ENCODE measurements at regions not wholly inside any gene's neighbourhood (a gene's known extent, or its start where the extent isn't known, plus 50 kb on each side); places are given as distances from the start of the nearest gene placed in this dataset.

DNA sequence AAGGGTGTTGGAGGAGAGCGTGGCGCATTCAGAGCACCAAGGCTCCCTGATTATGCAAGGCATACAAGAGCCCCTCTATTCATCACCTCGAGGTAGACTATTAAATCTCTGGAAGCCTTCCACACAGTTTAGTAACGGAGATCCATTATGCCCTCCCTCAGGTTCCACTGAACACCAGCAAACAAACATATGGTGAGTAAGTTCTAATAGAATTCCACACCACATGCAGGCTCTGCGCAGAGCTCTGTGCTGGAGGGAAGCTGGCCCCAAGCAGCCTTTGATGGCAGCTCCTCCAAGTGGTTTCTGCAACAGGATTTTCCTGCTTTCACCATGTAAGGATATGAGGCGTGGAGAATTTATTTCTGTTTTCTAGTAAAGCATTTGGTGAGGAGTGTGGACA, 238.6 kb downstream of the C1D start:
- Mint-ChIP-seq H3K36me3 (ENCODE audit: low read depth) (no peaks in the 10 kb centered on the region), H3K9me3 (no peaks in the 10 kb centered on the region), H3K4me1 (no peaks in the 10 kb centered on the region), H3K4me3 (no peak overlapping the region), H3K27me3 (no peaks in the 10 kb centered on the region), H3K27ac (no peak overlapping the region)
- ATAC-seq (replicated peaks): no peak

DNA sequence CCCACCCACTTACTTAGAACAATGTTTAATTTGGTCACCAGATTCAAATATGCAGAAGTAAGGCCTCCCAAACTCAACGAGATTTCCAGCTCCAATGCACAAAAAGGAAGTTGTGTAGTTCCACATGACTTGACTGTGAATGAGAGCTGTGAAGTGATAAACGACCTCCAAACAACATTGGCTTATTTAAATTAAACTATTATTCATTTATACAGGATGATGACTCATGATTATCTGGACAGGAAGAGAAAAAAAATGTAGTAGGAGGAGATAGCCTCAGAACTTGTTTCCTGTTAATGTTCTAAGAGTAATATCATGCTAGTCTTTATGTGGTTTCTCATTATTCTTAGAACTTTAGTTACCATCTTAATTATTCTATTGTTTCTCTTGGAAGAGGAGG, 237.3 kb downstream of the C1D start:
- H3K27me3 Mint-ChIP-seq: no peaks in the 10 kb centered on the region
- ATAC-seq (replicated peaks): no peak
- no peaks in the 10 kb centered on the region for H3K9me3 Mint-ChIP-seq
- H3K4me1 Mint-ChIP-seq: no peaks in the 10 kb centered on the region
- H3K27ac Mint-ChIP-seq: no peak overlapping the region
- no peaks in the 10 kb centered on the region for H3K36me3 Mint-ChIP-seq (ENCODE audit: low read depth)
- no peak overlapping the region for H3K4me3 Mint-ChIP-seq

DNA sequence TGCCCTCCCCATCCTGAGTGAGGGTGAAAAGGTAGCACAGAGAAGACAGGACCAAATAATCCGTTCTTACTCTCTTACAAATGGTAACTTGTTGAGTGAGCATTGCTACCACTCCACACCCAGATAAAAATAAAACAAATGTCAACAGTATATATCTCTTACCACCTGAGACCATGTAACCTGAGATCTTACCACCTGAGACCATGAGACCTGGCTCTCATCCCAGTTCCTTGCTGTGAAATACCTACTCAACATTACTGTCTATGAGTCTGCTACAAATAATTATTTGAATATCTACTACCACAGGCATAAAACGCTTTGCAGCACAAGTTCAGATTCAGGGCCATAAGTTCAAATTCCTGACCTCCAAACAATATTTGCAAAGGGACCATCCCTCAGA, 234.7 kb downstream of the C1D start:
- no peak for ATAC-seq (replicated peaks)
- H3K27me3 Mint-ChIP-seq: peaks cover 4% of the 10 kb centered on the region
- no peaks in the 10 kb centered on the region for H3K9me3 Mint-ChIP-seq
- no peaks in the 10 kb centered on the region for H3K4me1 Mint-ChIP-seq
- no peaks in the 10 kb centered on the region for H3K36me3 Mint-ChIP-seq (ENCODE audit: low read depth)
- no peak overlapping the region for H3K27ac Mint-ChIP-seq
- no peak overlapping the region for H3K4me3 Mint-ChIP-seq

DNA sequence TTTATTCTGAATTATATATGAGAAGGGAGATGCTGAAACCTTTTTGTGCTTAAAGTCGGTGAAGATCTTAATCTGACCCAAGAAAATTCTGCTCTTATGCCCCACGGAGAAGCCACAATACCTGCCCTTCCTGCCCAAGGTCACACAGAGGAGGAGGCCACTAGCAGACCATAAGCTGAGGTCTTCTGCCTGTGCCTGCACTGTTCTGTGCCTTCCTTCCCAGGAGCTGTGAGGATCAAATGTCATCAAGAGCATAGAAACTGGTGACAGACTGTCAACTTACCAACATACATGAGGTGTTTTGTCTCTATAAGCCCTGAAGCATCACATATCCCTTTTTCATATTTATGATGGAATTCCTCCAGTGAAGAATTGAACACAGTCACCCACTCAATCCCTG, 233.3 kb downstream of the C1D start:
- Mint-ChIP-seq H3K36me3 (ENCODE audit: low read depth) (no peaks in the 10 kb centered on the region), H3K27ac (no peak overlapping the region), H3K4me1 (no peaks in the 10 kb centered on the region), H3K27me3 (peaks cover 7% of the 10 kb centered on the region), H3K9me3 (no peaks in the 10 kb centered on the region), H3K4me3 (no peak overlapping the region)
- no peak for ATAC-seq (replicated peaks)

DNA sequence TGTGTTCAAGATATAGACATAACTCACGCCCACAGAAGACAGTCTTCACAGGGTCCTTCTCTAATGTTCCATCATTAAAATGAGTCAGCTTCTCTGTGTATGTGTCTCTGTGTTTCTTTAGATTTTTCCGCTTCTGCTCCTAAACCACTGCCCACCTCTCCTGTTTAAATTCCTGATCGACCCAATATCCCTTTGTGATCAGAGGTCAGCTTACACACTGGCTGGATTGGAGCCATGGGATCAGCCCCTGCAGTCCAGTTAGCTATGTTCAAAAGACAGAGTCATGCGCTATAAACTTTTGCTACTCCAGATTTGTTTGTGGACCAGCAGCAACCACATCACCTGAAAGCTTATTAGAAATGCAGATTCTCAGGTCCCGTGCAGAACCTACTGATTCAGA, 229.2 kb downstream of the C1D start:
- Mint-ChIP-seq H3K36me3 (ENCODE audit: low read depth) (no peaks in the 10 kb centered on the region), H3K4me1 (no peaks in the 10 kb centered on the region), H3K9me3 (no peaks in the 10 kb centered on the region), H3K27me3 (peaks cover 10% of the 10 kb centered on the region), H3K4me3 (no peak overlapping the region), H3K27ac (no peak overlapping the region)
- no peak for ATAC-seq (replicated peaks)

DNA sequence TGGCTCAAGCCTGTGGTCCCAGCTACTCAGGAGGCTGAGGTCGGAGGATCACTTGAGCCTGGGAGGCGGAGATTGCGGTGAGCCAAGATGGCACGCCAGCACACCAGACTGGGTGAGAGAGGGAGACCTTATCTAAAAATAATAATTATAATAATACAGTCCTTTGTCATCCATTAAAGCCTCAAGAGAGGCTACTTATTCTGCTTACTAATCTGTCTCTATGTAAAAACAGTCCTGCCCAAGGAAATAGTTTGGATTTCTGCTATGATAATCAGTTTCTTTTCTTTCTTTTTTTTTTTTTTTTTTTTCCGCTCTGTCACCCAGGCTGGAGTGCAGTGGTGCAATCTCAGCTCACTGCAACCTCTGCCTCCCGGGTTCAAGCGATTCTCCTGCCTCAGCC, 228.3 kb downstream of the C1D start:
- H3K4me3 Mint-ChIP-seq: no peak overlapping the region
- no peak overlapping the region for H3K27ac Mint-ChIP-seq
- H3K9me3 Mint-ChIP-seq: no peaks in the 10 kb centered on the region
- no peaks in the 10 kb centered on the region for H3K4me1 Mint-ChIP-seq
- H3K36me3 Mint-ChIP-seq (ENCODE audit: low read depth): no peaks in the 10 kb centered on the region
- peaks cover 10% of the 10 kb centered on the region for H3K27me3 Mint-ChIP-seq
- no peak for ATAC-seq (replicated peaks)

DNA sequence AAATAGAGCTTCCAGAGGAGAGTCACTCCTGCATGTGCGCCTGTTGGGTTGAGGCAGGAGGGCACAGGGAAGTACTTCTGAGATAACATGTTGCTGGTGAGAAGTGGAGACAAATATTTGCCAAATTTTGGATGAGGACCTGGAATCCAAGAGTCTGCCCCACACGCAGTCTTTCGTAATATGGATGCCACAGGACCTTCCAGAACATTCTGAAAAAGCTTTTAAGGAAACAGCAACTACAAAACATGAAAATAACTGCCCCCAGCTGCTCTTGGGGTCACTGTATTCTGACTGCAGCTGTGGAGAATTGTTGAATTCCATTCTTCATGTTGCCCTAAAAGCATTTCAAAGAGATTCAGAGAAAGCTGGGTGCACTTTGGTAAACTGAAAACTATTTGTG, 227.5 kb downstream of the C1D start:
- Mint-ChIP-seq H3K27me3 (peaks cover 10% of the 10 kb centered on the region), H3K4me3 (no peak overlapping the region), H3K9me3 (no peaks in the 10 kb centered on the region), H3K36me3 (ENCODE audit: low read depth) (no peaks in the 10 kb centered on the region), H3K4me1 (no peaks in the 10 kb centered on the region), H3K27ac (no peak overlapping the region)
- ATAC-seq (replicated peaks): no peak

DNA sequence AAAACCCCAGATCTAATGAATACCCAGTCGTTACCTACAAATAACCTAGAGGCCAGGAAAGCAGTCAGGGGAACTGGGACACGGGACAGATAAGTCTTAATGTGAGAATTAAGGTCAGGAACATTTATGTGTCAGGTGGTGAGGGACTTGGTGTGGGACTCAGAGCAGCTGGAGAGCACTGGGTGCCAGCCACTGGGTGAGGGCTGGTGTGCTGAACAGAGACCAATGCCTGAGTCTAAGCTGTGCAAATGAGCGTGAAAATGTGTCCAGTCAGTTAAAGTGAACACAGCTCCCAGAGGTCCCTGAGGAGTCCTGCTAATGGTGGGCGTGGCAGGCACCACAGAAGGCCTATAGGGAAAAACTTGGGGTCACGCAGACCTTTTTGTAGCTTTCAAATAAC, 225.9 kb downstream of the C1D start:
- Mint-ChIP-seq H3K27me3 (peaks cover 6% of the 10 kb centered on the region), H3K9me3 (no peaks in the 10 kb centered on the region), H3K4me3 (no peak overlapping the region), H3K27ac (no peak overlapping the region), H3K4me1 (no peaks in the 10 kb centered on the region), H3K36me3 (ENCODE audit: low read depth) (no peaks in the 10 kb centered on the region)
- ATAC-seq (replicated peaks): no peak

DNA sequence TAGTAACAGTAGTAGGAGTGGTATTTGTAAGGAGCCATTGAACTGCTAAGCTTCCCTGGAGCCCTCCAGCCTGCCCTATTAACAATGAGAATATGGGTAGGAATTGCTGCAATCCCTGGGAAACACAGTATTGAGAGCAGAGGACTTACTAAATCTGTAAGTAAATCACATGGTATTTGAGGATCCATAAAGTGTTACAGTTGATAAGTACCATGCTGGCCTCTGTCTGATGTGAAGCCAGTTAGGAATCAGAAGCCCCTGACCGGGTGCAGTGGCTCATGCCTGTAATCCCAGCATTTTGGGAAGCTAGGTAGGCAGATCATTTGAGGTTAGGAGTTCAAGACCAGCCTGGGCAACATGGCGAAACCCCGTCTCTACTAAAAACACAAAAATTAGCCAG, 224.6 kb downstream of the C1D start:
- Mint-ChIP-seq H3K27ac (no peak overlapping the region), H3K36me3 (ENCODE audit: low read depth) (no peaks in the 10 kb centered on the region), H3K9me3 (no peaks in the 10 kb centered on the region), H3K4me1 (no peaks in the 10 kb centered on the region), H3K27me3 (peaks cover 14% of the 10 kb centered on the region), H3K4me3 (no peak overlapping the region)
- no peak for ATAC-seq (replicated peaks)

DNA sequence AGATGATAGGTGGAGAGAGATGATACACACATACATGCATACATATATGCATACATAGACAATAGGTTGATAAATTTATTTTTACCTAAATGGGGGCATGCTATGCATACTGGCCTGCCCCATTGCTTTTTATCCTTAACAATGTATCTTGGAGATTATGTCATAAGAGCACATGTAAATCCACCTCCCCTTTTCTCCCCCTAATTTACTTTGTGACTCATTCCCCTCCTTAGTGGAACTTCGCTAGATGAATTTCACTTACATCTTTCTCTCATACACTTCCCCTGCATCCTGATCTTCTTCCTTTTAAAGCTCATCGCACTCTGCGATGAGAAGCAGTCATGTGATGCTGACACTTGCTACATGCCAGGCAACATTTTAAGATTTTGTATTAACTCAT, 223.6 kb downstream of the C1D start:
- Mint-ChIP-seq H3K9me3 (no peaks in the 10 kb centered on the region), H3K36me3 (ENCODE audit: low read depth) (no peaks in the 10 kb centered on the region), H3K27me3 (peaks cover 19% of the 10 kb centered on the region), H3K4me1 (no peaks in the 10 kb centered on the region), H3K4me3 (no peak overlapping the region), H3K27ac (no peak overlapping the region)
- ATAC-seq (replicated peaks): no peak

DNA sequence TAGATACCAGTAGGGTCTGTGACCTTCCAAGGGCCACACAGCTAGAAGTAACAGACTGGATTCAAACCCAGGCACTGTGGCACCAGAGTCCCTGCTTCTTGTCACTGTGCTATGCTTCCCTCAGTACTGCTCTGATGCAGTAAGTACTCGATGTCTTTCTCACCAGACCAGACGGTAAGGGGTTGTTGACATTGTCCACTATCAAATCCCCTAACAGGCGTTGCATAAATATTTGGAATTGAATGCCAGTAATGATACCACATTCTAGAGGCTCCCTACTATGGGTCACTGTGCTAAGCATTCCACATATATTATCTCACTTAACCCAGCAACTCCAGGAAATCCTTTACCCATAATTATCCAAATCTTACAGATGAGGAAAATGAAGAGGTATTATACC, 223.1 kb downstream of the C1D start:
- Mint-ChIP-seq H3K27me3 (peaks cover 23% of the 10 kb centered on the region), H3K36me3 (ENCODE audit: low read depth) (no peaks in the 10 kb centered on the region), H3K27ac (no peak overlapping the region), H3K9me3 (no peaks in the 10 kb centered on the region), H3K4me3 (no peak overlapping the region), H3K4me1 (no peaks in the 10 kb centered on the region)
- no peak for ATAC-seq (replicated peaks)

DNA sequence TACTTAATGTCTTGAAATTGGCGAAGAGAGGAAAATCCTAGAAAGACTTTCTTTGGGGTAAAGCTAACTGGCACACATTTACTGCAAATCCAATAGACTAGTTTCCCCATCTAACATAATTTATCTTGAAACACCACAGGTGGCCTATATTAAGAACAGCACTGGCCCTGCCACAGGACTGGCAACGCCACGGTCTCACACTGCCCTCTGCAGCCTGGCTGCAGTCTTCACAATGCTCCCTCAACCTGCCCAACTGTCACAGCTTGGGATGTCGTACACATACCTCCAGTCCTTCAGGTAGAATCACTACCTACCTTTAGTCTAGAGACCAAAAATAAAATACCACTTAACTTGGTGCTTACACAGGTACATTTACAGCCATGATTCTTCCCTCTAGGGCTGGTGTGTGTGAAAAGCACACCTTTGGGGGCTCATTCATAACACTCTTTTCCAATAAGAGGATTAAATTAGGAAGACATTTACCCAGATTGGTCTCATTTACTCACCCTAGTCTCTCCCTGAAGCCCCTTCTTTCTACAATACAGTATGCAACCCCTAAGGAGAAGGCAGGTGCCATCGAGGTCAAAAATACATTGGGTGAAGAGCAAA, 222.2 kb downstream of the C1D start:
- H3K27me3 Mint-ChIP-seq: peaks cover 24% of the 10 kb centered on the region
- peak; percentile 55 for ATAC-seq (replicated peaks)
- H3K36me3 Mint-ChIP-seq (ENCODE audit: low read depth): no peaks in the 10 kb centered on the region
- no peak overlapping the region for H3K4me3 Mint-ChIP-seq
- H3K9me3 Mint-ChIP-seq: no peaks in the 10 kb centered on the region
- H3K4me1 Mint-ChIP-seq: no peaks in the 10 kb centered on the region
- H3K27ac Mint-ChIP-seq: no peak overlapping the region

DNA sequence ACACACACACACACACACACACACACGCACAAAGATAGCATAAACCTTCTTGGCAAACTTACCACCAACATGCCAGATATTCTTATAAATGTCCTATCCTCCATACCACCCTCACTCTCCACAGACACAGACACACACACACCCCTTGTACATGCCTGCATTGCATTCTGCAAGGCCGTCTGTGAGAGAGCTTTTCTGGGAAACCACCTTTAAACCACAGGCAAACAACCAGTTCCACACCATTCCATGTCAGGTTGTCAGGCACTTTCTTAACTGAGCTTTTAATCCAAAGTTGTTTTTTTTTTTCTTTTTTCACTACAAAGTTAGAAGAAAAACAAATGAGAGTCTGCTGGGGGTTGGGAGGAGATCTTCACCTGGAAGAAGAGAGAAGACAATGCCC, 221.1 kb downstream of the C1D start:
- H3K4me1 Mint-ChIP-seq: no peaks in the 10 kb centered on the region
- no peaks in the 10 kb centered on the region for H3K9me3 Mint-ChIP-seq
- no peak for ATAC-seq (replicated peaks)

DNA sequence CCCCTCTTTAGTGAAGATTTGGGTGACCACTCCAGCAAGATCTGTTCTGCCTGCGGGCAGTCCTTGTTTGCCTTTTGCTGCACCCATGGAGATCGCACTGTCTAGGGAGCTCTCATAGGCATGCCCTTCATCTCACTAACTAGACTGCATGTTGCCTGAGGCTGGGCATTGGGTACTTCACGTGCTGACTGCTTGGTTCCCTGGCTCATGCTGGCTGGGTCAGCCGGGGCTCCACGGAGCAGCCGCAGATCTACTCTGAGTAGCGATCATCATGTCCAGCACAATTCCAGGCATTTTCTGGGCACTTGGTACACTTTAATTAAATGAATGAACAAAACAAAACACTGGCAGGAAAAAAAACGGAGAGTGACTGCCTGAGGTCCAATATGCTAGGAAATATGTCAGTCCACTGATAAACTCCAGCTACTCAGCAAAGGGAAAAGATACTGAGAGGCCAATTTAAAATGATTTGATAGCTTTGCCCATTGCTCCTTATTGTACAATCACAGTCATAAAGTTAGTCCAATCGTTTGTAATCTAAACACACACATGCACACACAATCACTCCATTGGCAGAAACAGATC, 220.3 kb downstream of the C1D start:
- H3K27me3 Mint-ChIP-seq: peaks cover 21% of the 10 kb centered on the region
- H3K4me3 Mint-ChIP-seq: no peak overlapping the region
- no peak for ATAC-seq (replicated peaks)
- H3K36me3 Mint-ChIP-seq (ENCODE audit: low read depth): no peaks in the 10 kb centered on the region
- no peak overlapping the region for H3K27ac Mint-ChIP-seq
- H3K4me1 Mint-ChIP-seq: no peaks in the 10 kb centered on the region
- H3K9me3 Mint-ChIP-seq: no peaks in the 10 kb centered on the region

More for the DNA sequence above, 221.1 kb downstream of the C1D start:
- Mint-ChIP-seq H3K27ac (no peak overlapping the region), H3K36me3 (ENCODE audit: low read depth) (no peaks in the 10 kb centered on the region), H3K27me3 (peaks cover 21% of the 10 kb centered on the region), H3K4me3 (no peak overlapping the region)

DNA sequence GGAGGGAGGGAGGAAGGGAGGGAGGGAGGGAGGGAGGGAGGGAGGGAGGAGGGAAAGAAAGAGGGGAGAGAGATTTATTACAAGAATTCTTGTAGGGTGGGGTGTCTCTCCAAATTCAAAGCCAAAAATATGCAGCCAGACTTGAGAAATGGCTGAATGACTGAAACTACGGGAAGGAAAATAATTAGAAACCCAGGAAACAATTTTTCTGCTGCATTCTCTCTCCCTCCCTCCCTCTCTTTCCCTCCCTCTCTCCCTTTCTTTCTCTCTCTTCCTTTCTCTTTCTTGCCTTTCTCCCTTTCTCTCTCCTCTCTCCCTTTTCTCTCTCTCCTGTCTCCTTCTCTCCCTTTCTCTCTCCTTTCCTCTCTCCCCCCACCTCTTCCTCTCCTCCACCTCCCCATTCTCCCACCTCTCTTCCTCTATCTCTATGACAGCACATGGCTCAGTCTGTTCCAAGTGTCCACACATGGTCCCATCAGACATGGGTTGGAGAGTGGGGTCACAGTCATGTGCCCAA, 218.7 kb downstream of the C1D start:
- no peaks in the 10 kb centered on the region for H3K4me1 Mint-ChIP-seq
- H3K27ac Mint-ChIP-seq: no peak overlapping the region
- no peak overlapping the region for H3K4me3 Mint-ChIP-seq
- no peaks in the 10 kb centered on the region for H3K36me3 Mint-ChIP-seq (ENCODE audit: low read depth)
- no peaks in the 10 kb centered on the region for H3K9me3 Mint-ChIP-seq
- no peak for ATAC-seq (replicated peaks)
- peaks cover 21% of the 10 kb centered on the region for H3K27me3 Mint-ChIP-seq

Measured in activated T-helper 17 cell treated with anti-CD3 and anti-CD28 coated beads, Interleukin-2, amount 50 U/mL, for 72 hours (primary cell).